WTC11 (cell line): ENCODE measurements at regions not wholly inside any gene's neighbourhood (a gene's known extent, or its start where the extent isn't known, plus 50 kb on each side); places are given as distances from the start of the nearest gene placed in this dataset.

ENCODE experiments used
- AFF4 ChIP-seq: sonication (generic); formaldehyde crosslinking; IDR thresholded peaks from 2 replicates; pipeline ENCODE4 v1.8.1; 2023; ENCODE audit warnings: mild to moderate bottlenecking, missing genetic modification reagents, borderline replicate concordance
- ATF2 ChIP-seq: sonication (generic); formaldehyde crosslinking; IDR thresholded peaks from 2 replicates; pipeline ENCODE4 v1.8.1; 2022; ENCODE audit warnings: low read depth, missing genetic modification reagents, borderline replicate concordance
- ATF3 ChIP-seq: sonication (generic); formaldehyde crosslinking; conservative IDR thresholded peaks from 2 replicates; pipeline ENCODE4 v1.8.1; 2022; ENCODE audit warnings: mild to moderate bottlenecking, missing genetic modification reagents
- CTCF ChIP-seq: fragments of 200-600 bp; IDR thresholded peaks from 2 replicates; pipeline ENCODE4 v1.8.0; 2022; ENCODE audit warnings: antibody characterized with exemption
- ESRRA ChIP-seq: sonication (generic); formaldehyde crosslinking; IDR thresholded peaks from 2 replicates; pipeline ENCODE4 v1.8.1; 2022; ENCODE audit warnings: mild to moderate bottlenecking, missing genetic modification reagents, borderline replicate concordance
- FOXP4 ChIP-seq: sonication (generic); formaldehyde crosslinking; IDR thresholded peaks from 2 replicates; pipeline ENCODE4 v1.8.0; 2022; ENCODE audit warnings: mild to moderate bottlenecking, missing genetic modification reagents
- JUN ChIP-seq: sonication (generic); formaldehyde crosslinking; IDR thresholded peaks from 2 replicates; pipeline ENCODE4 v1.8.0; 2023; ENCODE audit warnings: mild to moderate bottlenecking, missing genetic modification reagents
- MLX ChIP-seq: sonication (generic); formaldehyde crosslinking; IDR thresholded peaks from 2 replicates; pipeline ENCODE4 v1.8.1; 2023; ENCODE audit warnings: mild to moderate bottlenecking, missing genetic modification reagents, moderate library complexity
- SP1 ChIP-seq: sonication (generic); formaldehyde crosslinking; conservative IDR thresholded peaks from 2 replicates; pipeline ENCODE4 v1.8.1; 2022; ENCODE audit warnings: missing genetic modification reagents
- STAT6 ChIP-seq: sonication (generic); formaldehyde crosslinking; conservative IDR thresholded peaks from 2 replicates; pipeline ENCODE4 v1.8.1; 2023; ENCODE audit warnings: mild to moderate bottlenecking, low read depth, missing genetic modification reagents, moderate library complexity
- ZBTB21 ChIP-seq: sonication (generic); formaldehyde crosslinking; IDR thresholded peaks from 2 replicates; pipeline ENCODE4 v1.8.1; 2023; ENCODE audit warnings: mild to moderate bottlenecking, missing genetic modification reagents, borderline replicate concordance
- ZMAT4 ChIP-seq: fragments of 250-450 bp; sonication (Bioruptor Pico); IDR thresholded peaks from 2 replicates; pipeline ENCODE4 v1.9.0; 2021; ENCODE audit warnings: mild to moderate bottlenecking
- ZNF138 ChIP-seq: sonication (generic); formaldehyde crosslinking; conservative IDR thresholded peaks from 2 replicates; pipeline ENCODE4 v1.8.1; 2022; ENCODE audit warnings: mild to moderate bottlenecking, moderate library complexity, missing genetic modification reagents
- ZNF396 ChIP-seq: fragments of 250-450 bp; sonication (Bioruptor Pico); IDR thresholded peaks from 2 replicates; pipeline ENCODE4 v1.8.0; 2021; ENCODE audit warnings: mild to moderate bottlenecking, moderate library complexity, borderline replicate concordance

- TF ChIP-seq CTCF (no peak), ESRRA (no peak), STAT6 (no peak), ZMAT4 (CRISPR knock-in tag) (no peak), SP1 (CRISPR knock-in tag) (no peak), AFF4 (no peak), ZNF138 (CRISPR knock-in tag) (no peak), ZNF396 (CRISPR knock-in tag) (no peak), ATF2 (CRISPR knock-in tag) (no peak), ATF3 (no peak), FOXP4 (CRISPR knock-in tag) (no peak), MLX (no peak), JUN (CRISPR knock-in tag) (no peak), ZBTB21 (CRISPR knock-in tag) (no peak)
Measured at GRCh38 chr10:118907051-118907450, 122.5 kb upstream of the NANOS1 start.
